ENCODE measurements at regions not wholly inside any gene's neighbourhood (a gene's known extent, or its start where the extent isn't known, plus 50 kb on each side); places are given as distances from the start of the nearest gene placed in this dataset.

GRCh38 chr4:23021040-23021439 lies 328.3 kb downstream of the GBA3 start:
- no peak for TF ChIP-seq CTCF (IDR thresholded peaks at IDR 0.05)
- no peak for TF ChIP-seq POLR2A (IDR thresholded peaks at IDR 0.05)
- TF ChIP-seq POLR2AphosphoS5 (IDR thresholded peaks at IDR 0.05) = no peak

All from prostate gland (tissue), 2 donors.